Testis (tissue), 2 donors: ENCODE measurements at regions not wholly inside any gene's neighbourhood (a gene's known extent, or its start where the extent isn't known, plus 50 kb on each side); places are given as distances from the start of the nearest gene placed in this dataset.

Experiments
- POLR2A ChIP-seq: fragments of 450-650 bp; IDR thresholded peaks from one replicate; pipeline ENCODE4 v1.6.1; 2017; ENCODE audit warnings: antibody characterized with exemption, mild to moderate bottlenecking, moderate library complexity
- TF ChIP-seq, protein P1 (sequence below), 3 experiments: fragments of 450-650 bp in 2 of 3; fragments of 200-600 bp in 1 of 3; sonication (generic) in 1 of 3; IDR thresholded peaks; one replicate each; pipeline ENCODE4 v1.5.1; 2016 to 2019; ENCODE audit warnings: antibody characterized with exemption in 3 of 3, mild to moderate bottlenecking in 2 of 3, moderate library complexity in 1 of 3

DNA sequence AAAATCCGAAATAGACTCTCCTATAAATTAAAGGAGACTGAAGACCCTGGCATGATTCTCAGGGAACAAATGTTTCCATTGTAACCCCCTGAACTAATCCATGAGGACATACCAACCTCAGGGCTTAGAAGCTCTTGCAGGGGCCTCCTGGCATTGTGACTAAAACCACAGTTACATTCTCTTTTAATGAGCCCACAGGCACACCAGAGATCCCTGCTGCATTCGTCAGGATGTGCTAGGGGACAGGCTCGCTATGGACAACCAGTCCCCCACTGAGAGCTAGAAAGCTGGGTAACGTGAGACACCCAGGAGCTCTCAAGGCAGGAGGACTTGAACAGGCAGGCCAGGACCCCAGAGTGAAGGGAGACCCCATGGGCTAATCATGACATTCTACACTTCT is 140.6 kb upstream of the TNRC6C start:
- TF ChIP-seq, protein P1, sequence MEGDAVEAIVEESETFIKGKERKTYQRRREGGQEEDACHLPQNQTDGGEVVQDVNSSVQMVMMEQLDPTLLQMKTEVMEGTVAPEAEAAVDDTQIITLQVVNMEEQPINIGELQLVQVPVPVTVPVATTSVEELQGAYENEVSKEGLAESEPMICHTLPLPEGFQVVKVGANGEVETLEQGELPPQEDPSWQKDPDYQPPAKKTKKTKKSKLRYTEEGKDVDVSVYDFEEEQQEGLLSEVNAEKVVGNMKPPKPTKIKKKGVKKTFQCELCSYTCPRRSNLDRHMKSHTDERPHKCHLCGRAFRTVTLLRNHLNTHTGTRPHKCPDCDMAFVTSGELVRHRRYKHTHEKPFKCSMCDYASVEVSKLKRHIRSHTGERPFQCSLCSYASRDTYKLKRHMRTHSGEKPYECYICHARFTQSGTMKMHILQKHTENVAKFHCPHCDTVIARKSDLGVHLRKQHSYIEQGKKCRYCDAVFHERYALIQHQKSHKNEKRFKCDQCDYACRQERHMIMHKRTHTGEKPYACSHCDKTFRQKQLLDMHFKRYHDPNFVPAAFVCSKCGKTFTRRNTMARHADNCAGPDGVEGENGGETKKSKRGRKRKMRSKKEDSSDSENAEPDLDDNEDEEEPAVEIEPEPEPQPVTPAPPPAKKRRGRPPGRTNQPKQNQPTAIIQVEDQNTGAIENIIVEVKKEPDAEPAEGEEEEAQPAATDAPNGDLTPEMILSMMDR (IDR thresholded peaks at IDR 0.05) = no peak
- TF ChIP-seq POLR2A = no peak
